Vagina (tissue), 2 donors: ENCODE measurements at regions not wholly inside any gene's neighbourhood (a gene's known extent, or its start where the extent isn't known, plus 50 kb on each side); places are given as distances from the start of the nearest gene placed in this dataset.

Experiments
- CTCF ChIP-seq, 3 experiments: fragments of 450-650 bp in 2 of 3; fragments of 200-600 bp in 1 of 3; sonication (generic) in 1 of 3; IDR thresholded peaks; one replicate each; pipeline ENCODE4 v1.5.1; 2017 to 2019; ENCODE audit warnings: antibody characterized with exemption in 3 of 3, mild to moderate bottlenecking in 2 of 3, moderate library complexity in 2 of 3
- POLR2A ChIP-seq, 2 donors: fragments of 450-650 bp; IDR thresholded peaks; one replicate each; pipeline ENCODE4 v1.6.1; 2017; ENCODE audit warnings: antibody characterized with exemption in 2 of 2, mild to moderate bottlenecking in 2 of 2, moderate library complexity in 2 of 2
- POLR2AphosphoS5 ChIP-seq, 2 donors: sonication (generic); formaldehyde crosslinking; IDR thresholded peaks; one replicate each; pipeline ENCODE4 v1.9.0; 2017; ENCODE audit warnings: antibody characterized with exemption in 2 of 2, mild to moderate bottlenecking in 2 of 2, low read depth in 1 of 2; ENCODE audit not compliant: insufficient read depth in 1 of 2

DNA sequence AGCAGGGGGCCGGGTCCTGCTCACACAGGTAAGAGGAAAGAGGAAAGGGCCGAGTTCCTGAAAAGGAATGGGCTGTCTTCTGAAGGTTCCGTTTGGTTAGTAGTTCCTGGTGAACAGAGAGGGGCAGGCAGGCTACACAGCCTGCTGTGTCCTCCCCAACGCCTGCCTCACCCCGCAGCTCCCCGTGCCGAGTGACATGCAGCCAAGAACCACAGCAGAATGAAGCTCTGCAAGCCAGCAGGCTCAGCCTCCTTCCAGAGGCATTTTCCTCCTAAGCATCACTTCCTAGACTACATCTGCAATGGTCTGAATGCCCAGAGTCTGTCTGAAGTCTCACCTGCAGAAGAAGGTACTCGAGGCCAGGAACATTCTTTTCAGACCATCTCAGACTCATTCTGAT is 202.4 kb upstream of the TCERG1L start:
- TF ChIP-seq CTCF (IDR thresholded peaks at IDR 0.05): no peak
- TF ChIP-seq POLR2A (IDR thresholded peaks at IDR 0.05): no peak
- TF ChIP-seq POLR2AphosphoS5 (IDR thresholded peaks at IDR 0.05; ENCODE audit: insufficient read depth in 1 of 2, low read depth in 1 of 2): no peak
